NT2/D1 (cell line): ENCODE measurements at regions not wholly inside any gene's neighbourhood (a gene's known extent, or its start where the extent isn't known, plus 50 kb on each side); places are given as distances from the start of the nearest gene placed in this dataset.

ENCODE experiments used
- SUZ12 ChIP-seq: IDR thresholded peaks from 2 replicates; pipeline ENCODE4 v1.6.1; 2011; ENCODE audit not compliant: insufficient read length, insufficient read depth; ENCODE audit errors: extremely low read depth
- YY1 ChIP-seq: IDR thresholded peaks from 2 replicates; pipeline ENCODE4 v1.6.1; 2011; ENCODE audit not compliant: insufficient read length, insufficient read depth
- ZNF274 ChIP-seq: IDR thresholded peaks from 2 replicates; pipeline ENCODE4 v1.6.1; 2011; ENCODE audit warnings: mild to moderate bottlenecking, low read depth, low read length

GRCh38 chr2:240288087-240288521, 147.4 kb upstream of the GPC1 start:
- no peak for TF ChIP-seq YY1
- TF ChIP-seq ZNF274 = no peak
- no peak for TF ChIP-seq SUZ12
